Esophagus muscularis mucosa (tissue), 4 donors: ENCODE measurements at regions not wholly inside any gene's neighbourhood (a gene's known extent, or its start where the extent isn't known, plus 50 kb on each side); places are given as distances from the start of the nearest gene placed in this dataset.

Source experiments
- DNase-seq: peaks from one replicate; pipeline ENCODE4 v3.0.0-alpha.2; 2017; ENCODE audit errors: extremely low spot score
- H3K27ac ChIP-seq, 4 donors: fragments of 200-600 bp; sonication (generic); replicated peaks in 1 of 4; 1 replicate in 3 of 4; 2 replicates in 1 of 4; pipeline ENCODE4 v1.5.1; 2016 to 2019; ENCODE audit warnings: mild to moderate bottlenecking in 1 of 4
- H3K27me3 ChIP-seq, 4 donors: fragments of 200-600 bp; sonication (generic); one replicate each; pipeline versions ENCODE4 v1.5.1 to v1.6.0; 2016 to 2019
- H3K36me3 ChIP-seq, 4 donors: fragments of 200-600 bp; sonication (generic); one replicate each; pipeline ENCODE4 v1.5.1; 2016 to 2019
- H3K4me1 ChIP-seq, 4 donors: fragments of 200-600 bp; sonication (generic); one replicate each; pipeline ENCODE4 v1.5.1; 2016 to 2019
- H3K4me3 ChIP-seq, 4 donors: fragments of 200-600 bp; sonication (generic); 1 replicate in 2 of 4; 2 replicates in 2 of 4; pipeline ENCODE4 v1.5.1; 2016 to 2019; ENCODE audit warnings: mild to moderate bottlenecking in 4 of 4, moderate library complexity in 1 of 4
- H3K9me3 ChIP-seq, 4 donors: fragments of 200-600 bp; sonication (generic); 1 replicate in 3 of 4; 2 replicates in 1 of 4; pipeline ENCODE4 v1.5.1; 2016 to 2019
- CTCF ChIP-seq, 3 experiments: fragments of 200-600 bp in 2 of 3; fragments of 450-650 bp in 1 of 3; sonication (generic) in 2 of 3; IDR thresholded peaks; one replicate each; pipeline ENCODE4 v1.5.1; 2017 to 2019; ENCODE audit warnings: antibody characterized with exemption in 3 of 3, mild to moderate bottlenecking in 2 of 3, moderate library complexity in 1 of 3
- EP300 ChIP-seq: sonication (generic); formaldehyde crosslinking; IDR thresholded peaks from one replicate; pipeline ENCODE4 v1.6.1; 2017; ENCODE audit warnings: antibody characterized with exemption
- POLR2A ChIP-seq: fragments of 450-650 bp; IDR thresholded peaks from one replicate; pipeline ENCODE4 v1.6.1; 2017; ENCODE audit warnings: antibody characterized with exemption, moderate library complexity, mild to moderate bottlenecking, low read depth
- POLR2AphosphoS5 ChIP-seq, 2 donors: sonication (generic); formaldehyde crosslinking; IDR thresholded peaks; one replicate each; pipeline ENCODE4 v1.6.1; 2017; ENCODE audit warnings: antibody characterized with exemption in 2 of 2
- WGBS: methylation state at CpG from one replicate; pipeline ENCODE4 v1.1.5; 2018; 5-methylcytosine and 5-hydroxymethylcytosine counted together
- intact Hi-C: fragments of 100-400 bp; cut with DNase I; formaldehyde crosslinking; loops from one replicate; pipeline ENCODE4 v1.15.1; 2023

DNA sequence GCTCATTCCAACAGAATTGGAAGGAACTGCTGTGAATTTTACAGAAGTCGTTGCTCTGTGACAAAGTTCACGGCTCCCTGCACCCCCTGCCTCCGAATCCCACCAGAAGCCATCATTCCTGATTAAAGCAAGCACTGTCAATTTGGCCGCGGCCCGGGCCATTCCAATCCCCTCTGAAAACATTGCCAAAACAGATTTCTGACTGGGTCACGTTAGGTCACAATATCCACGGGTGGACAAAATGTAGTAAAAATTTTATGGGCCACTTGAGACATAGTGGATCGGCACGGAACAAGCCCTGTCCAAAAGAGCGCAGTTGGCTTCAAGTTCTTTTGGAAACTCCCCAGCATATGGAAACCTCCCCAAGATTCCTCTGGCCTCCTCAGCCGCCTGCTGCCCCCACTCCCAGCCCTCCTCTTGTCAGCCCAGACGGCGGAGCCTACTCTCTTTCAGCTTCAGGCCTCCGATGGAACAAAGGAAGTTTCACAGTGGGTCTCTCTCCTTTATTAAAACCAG, 67.2 kb upstream of the IFNAR2 start:
- Histone ChIP-seq H3K27me3 (peaks cover 0 to 35% (median 0%) of the 10 kb centered on the region in 4 donors), H3K9me3 (peaks cover 0 to 12% (median 11%) of the 10 kb centered on the region in 4 donors), H3K27ac (no peak overlapping the region), H3K36me3 (no peaks in the 10 kb centered on the region), H3K4me3 (no peak overlapping the region), H3K4me1 (no peaks in the 10 kb centered on the region)
- intact Hi-C loops = no loop called here
- WGBS = 40% methylated on average over 15 of the region's 15 CpGs
- DNase-seq = no peak
- TF ChIP-seq EP300 = no peak
- no peak for TF ChIP-seq CTCF (IDR thresholded peaks at IDR 0.05)
- no peak for TF ChIP-seq POLR2A
- no peak for TF ChIP-seq POLR2AphosphoS5 (IDR thresholded peaks at IDR 0.05)

- H3K27ac ChIP-seq = no peak overlapping the region
- peaks cover 0 to 56% (median 0%) of the 10 kb centered on the region in 4 donors for H3K27me3 ChIP-seq
- no peak for DNase-seq
- H3K9me3 ChIP-seq = no peaks in the 10 kb centered on the region
- no peaks in the 10 kb centered on the region for H3K4me1 ChIP-seq
- no peak for TF ChIP-seq CTCF (IDR thresholded peaks at IDR 0.05)
- intact Hi-C loops = no loop called here
- H3K36me3 ChIP-seq = no peaks in the 10 kb centered on the region
- WGBS = 75% methylated on average over 6 of the region's 6 CpGs
- no peak overlapping the region for H3K4me3 ChIP-seq
These were observed 60.9 kb upstream of the IFNAR2 start for GRCh38 chr21:33168886-33169285.

- Histone ChIP-seq H3K4me3 (no peak overlapping the region), H3K9me3 (no peaks in the 10 kb centered on the region), H3K4me1 (no peaks in the 10 kb centered on the region), H3K27ac (no peak overlapping the region), H3K36me3 (no peaks in the 10 kb centered on the region), H3K27me3 (peaks cover 0 to 56% (median 0%) of the 10 kb centered on the region in 4 donors)
- intact Hi-C loops = no loop called here
- TF ChIP-seq POLR2AphosphoS5 (IDR thresholded peaks at IDR 0.05) = no peak
- no peak for TF ChIP-seq EP300
- TF ChIP-seq CTCF (IDR thresholded peaks at IDR 0.05) = no peak
- TF ChIP-seq POLR2A = no peak
- DNase-seq = no peak
- 79% methylated on average over 14 of the region's 14 CpGs for WGBS
These were observed 60.4 kb upstream of the IFNAR2 start for GRCh38 chr21:33169359-33169758.

GRCh38 chr21:33171616-33172169, 58.0 kb upstream of the IFNAR2 start:
- no peak overlapping the region for H3K4me3 ChIP-seq
- peaks cover 0 to 56% (median 0%) of the 10 kb centered on the region in 4 donors for H3K27me3 ChIP-seq
- H3K4me1 ChIP-seq = no peaks in the 10 kb centered on the region
- no peaks in the 10 kb centered on the region for H3K36me3 ChIP-seq
- 66% methylated on average over 8 of the region's 8 CpGs for WGBS
- DNase-seq = no peak
- intact Hi-C loops = no loop called here
- no peak overlapping the region for H3K27ac ChIP-seq
- no peaks in the 10 kb centered on the region for H3K9me3 ChIP-seq
- no peak for TF ChIP-seq POLR2AphosphoS5 (IDR thresholded peaks at IDR 0.05)

DNA sequence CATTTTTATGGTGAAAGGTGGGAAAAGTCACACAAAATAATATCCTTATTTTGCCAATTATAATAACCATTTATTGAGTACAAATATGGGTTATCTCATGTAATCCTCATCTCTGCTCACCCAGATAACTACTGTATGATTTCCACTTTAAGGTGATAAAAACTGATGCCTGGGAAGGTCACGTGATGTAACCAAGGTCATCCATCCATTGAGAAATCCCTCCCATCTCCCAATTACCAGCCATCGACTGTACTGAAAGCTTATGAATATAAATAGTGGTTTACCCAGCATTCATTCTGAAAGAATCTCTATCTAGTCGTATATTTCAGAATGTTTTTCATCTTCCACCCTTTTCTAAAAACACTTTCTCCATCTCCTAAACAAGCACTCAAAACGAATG, 55.0 kb upstream of the IFNAR2 start:
- 59% methylated on average over 4 of the region's 4 CpGs for WGBS
- DNase-seq = no peak
- Histone ChIP-seq H3K4me1 (no peaks in the 10 kb centered on the region), H3K36me3 (no peaks in the 10 kb centered on the region), H3K27ac (no peak overlapping the region), H3K4me3 (no peak overlapping the region), H3K27me3 (peaks cover 0 to 26% (median 0%) of the 10 kb centered on the region in 4 donors), H3K9me3 (no peaks in the 10 kb centered on the region)
- intact Hi-C loops = no loop called here
- no peak for TF ChIP-seq EP300
- TF ChIP-seq POLR2A = no peak
- no peak for TF ChIP-seq CTCF (IDR thresholded peaks at IDR 0.05)
- no peak for TF ChIP-seq POLR2AphosphoS5 (IDR thresholded peaks at IDR 0.05)
